SU-DHL-6 (cell line): ENCODE measurements at regions not wholly inside any gene's neighbourhood (a gene's known extent, or its start where the extent isn't known, plus 50 kb on each side); places are given as distances from the start of the nearest gene placed in this dataset.

Source experiments
- H2AFZ ChIP-seq: fragments of 200-600 bp; sonication (generic); 2 replicates; pipeline ENCODE4 v1.6.1; 2014; ENCODE audit warnings: low read depth, mild to moderate bottlenecking, moderate library complexity, mixed read lengths, antibody characterized with exemption, low read length; ENCODE audit not compliant: severe bottlenecking
- H3F3A ChIP-seq: fragments of 200-600 bp; shearing (Covaris generic); 2 replicates; pipeline ENCODE4 v1.6.0; 2016; ENCODE audit warnings: antibody characterized with exemption, mild to moderate bottlenecking; ENCODE audit not compliant: insufficient read depth
- H3K27ac ChIP-seq: fragments of 200-600 bp; sonication (generic); 2 replicates; pipeline ENCODE4 v1.5.1; 2016; ENCODE audit warnings: low read depth, mild to moderate bottlenecking, low read length, moderate library complexity, mixed read lengths
- H3K27me3 ChIP-seq: fragments of 200-600 bp; sonication (generic), shearing (Covaris generic); 2 replicates; pipeline ENCODE4 v1.6.0; 2014; ENCODE audit warnings: mild to moderate bottlenecking, low read length
- H3K36me3 ChIP-seq: fragments of 200-600 bp; sonication (generic); 2 replicates; pipeline ENCODE4 v1.6.1; 2014; ENCODE audit warnings: mild to moderate bottlenecking, low read length, mixed read lengths
- H3K4me2 ChIP-seq: fragments of 300-600, 200-600 bp; shearing (Covaris generic), sonication (generic); 2 replicates; pipeline ENCODE4 v1.6.0; 2014; ENCODE audit warnings: low read length, low read depth, mild to moderate bottlenecking; ENCODE audit not compliant: poor library complexity, severe bottlenecking
- H3K4me3 ChIP-seq: fragments of 200-600 bp; sonication (generic); 2 replicates; pipeline ENCODE4 v1.5.1; 2014; ENCODE audit warnings: antibody characterized with exemption, low read length, mild to moderate bottlenecking, mixed read lengths; ENCODE audit not compliant: insufficient read depth, poor library complexity, severe bottlenecking
- H3K79me2 ChIP-seq: fragments of 200-600 bp; sonication (generic); 2 replicates; pipeline ENCODE4 v1.6.1; 2014; ENCODE audit warnings: mild to moderate bottlenecking, low read length, moderate library complexity; ENCODE audit not compliant: insufficient read depth
- H3K9ac ChIP-seq: fragments of 200-600 bp; sonication (generic); 2 replicates; pipeline ENCODE4 v1.7.0; 2014; ENCODE audit warnings: mild to moderate bottlenecking, low read length
- H3K9me2 ChIP-seq: fragments of 200-600 bp; sonication (generic); replicated peaks from 2 replicates; pipeline ENCODE4 v1.6.1; 2014; ENCODE audit warnings: low read length; ENCODE audit not compliant: insufficient read depth
- H3K9me3 ChIP-seq: fragments of 200-600 bp; sonication (generic); 2 replicates; pipeline ENCODE4 v1.6.1; 2014; ENCODE audit warnings: low read length, mixed read lengths; ENCODE audit not compliant: insufficient read depth
- H4K20me1 ChIP-seq: fragments of 200-600 bp; sonication (generic); 2 replicates; pipeline ENCODE4 v1.6.1; 2014; ENCODE audit warnings: low read depth, mild to moderate bottlenecking, antibody characterized with exemption, low read length, moderate library complexity, mixed read lengths
- CTCF ChIP-seq: fragments of 200-600 bp; sonication (generic); IDR thresholded peaks from one replicate; pipeline ENCODE4 v1.5.1; 2017; ENCODE audit warnings: antibody characterized with exemption, mild to moderate bottlenecking, low read length, moderate library complexity; ENCODE audit not compliant: insufficient read depth, poor library complexity, severe bottlenecking
- EZH2phosphoT487 ChIP-seq: fragments of 200-600 bp; sonication (generic), shearing (Covaris generic); conservative IDR thresholded peaks from 2 replicates; pipeline ENCODE4 v1.6.1; 2018; ENCODE audit warnings: mild to moderate bottlenecking, antibody characterized with exemption, low read length, moderate library complexity, mixed read lengths

DNA sequence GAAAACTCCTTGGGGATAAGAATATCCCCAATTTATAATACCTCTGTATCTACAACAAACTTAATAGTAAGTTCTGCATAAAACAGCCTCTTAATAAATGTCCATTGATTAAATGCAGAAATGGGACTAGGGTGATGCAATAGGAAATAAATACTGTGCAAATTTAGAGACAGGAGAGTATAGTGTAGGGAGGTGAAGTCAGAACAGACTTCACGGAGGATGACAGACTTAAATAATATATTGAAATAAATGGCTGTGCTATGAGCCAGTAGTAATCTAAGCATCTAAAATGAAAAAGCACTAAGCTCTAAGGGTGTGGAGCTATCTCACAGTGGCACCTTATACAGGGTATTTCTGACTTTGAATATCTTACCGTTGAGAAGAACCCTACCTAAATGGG, 265.3 kb downstream of the GRIN2B start:
- no peaks in the 10 kb centered on the region for H3K79me2 ChIP-seq
- H3K9me3 ChIP-seq = no peaks in the 10 kb centered on the region
- H3K9ac ChIP-seq = no peak overlapping the region
- H3K27me3 ChIP-seq = no peaks in the 10 kb centered on the region
- no peaks in the 10 kb centered on the region for H3K36me3 ChIP-seq
- no peak overlapping the region for H3K4me2 ChIP-seq
- no peak overlapping the region for H3K27ac ChIP-seq
- no peak overlapping the region for H2AFZ ChIP-seq
- H3K4me3 ChIP-seq = no peak overlapping the region
- no peaks in the 10 kb centered on the region for H3F3A ChIP-seq
- TF ChIP-seq CTCF (no peak), EZH2phosphoT487 (no peak)
- no peaks in the 10 kb centered on the region for H4K20me1 ChIP-seq
- no peaks in the 10 kb centered on the region for H3K9me2 ChIP-seq

- no peaks in the 10 kb centered on the region for H3F3A ChIP-seq
- H4K20me1 ChIP-seq = no peaks in the 10 kb centered on the region
- TF ChIP-seq CTCF (no peak), EZH2phosphoT487 (no peak)
- no peaks in the 10 kb centered on the region for H3K27me3 ChIP-seq
- H3K9me3 ChIP-seq = no peaks in the 10 kb centered on the region
- no peak overlapping the region for H3K4me3 ChIP-seq
- H3K4me2 ChIP-seq = no peak overlapping the region
- no peaks in the 10 kb centered on the region for H3K79me2 ChIP-seq
- H3K27ac ChIP-seq = no peak overlapping the region
- no peak overlapping the region for H3K9ac ChIP-seq
- no peak overlapping the region for H2AFZ ChIP-seq
- no peaks in the 10 kb centered on the region for H3K36me3 ChIP-seq
- H3K9me2 ChIP-seq = no peaks in the 10 kb centered on the region
Measured at GRCh38 chr12:13713556-13714410, 267.6 kb downstream of the GRIN2B start.

GRCh38 chr12:13707829-13708228, 273.6 kb downstream of the GRIN2B start:
- Histone ChIP-seq H3K9me2 (no peaks in the 10 kb centered on the region), H2AFZ (no peak overlapping the region), H3K4me3 (no peak overlapping the region), H3K9me3 (no peaks in the 10 kb centered on the region), H3K9ac (no peak overlapping the region), H3K79me2 (no peaks in the 10 kb centered on the region), H3K27me3 (no peaks in the 10 kb centered on the region), H3F3A (no peaks in the 10 kb centered on the region), H3K4me2 (no peak overlapping the region), H3K36me3 (no peaks in the 10 kb centered on the region), H4K20me1 (no peaks in the 10 kb centered on the region), H3K27ac (no peak overlapping the region)
- no peak for TF ChIP-seq EZH2phosphoT487
- TF ChIP-seq CTCF = no peak
